GM12875 (cell line): ENCODE measurements at regions not wholly inside any gene's neighbourhood (a gene's known extent, or its start where the extent isn't known, plus 50 kb on each side); places are given as distances from the start of the nearest gene placed in this dataset.

Source experiments
- H3K4me3 ChIP-seq: one replicate; pipeline ENCODE4 v1.5.1; 2011; ENCODE audit warnings: low read depth, low read length, control low read depth
- CTCF ChIP-seq: IDR thresholded peaks from 2 replicates; pipeline ENCODE4 v1.5.1; 2011; ENCODE audit warnings: low read depth, mild to moderate bottlenecking, control low read depth, inconsistent platforms, low read length, moderate library complexity, borderline replicate concordance; ENCODE audit not compliant: insufficient read depth

GRCh38 chr7:17690030-17690429 lies 250.3 kb downstream of the SNX13 start:
- H3K4me3 ChIP-seq, result no peak overlapping the region
- TF ChIP-seq CTCF, result no peak

GRCh38 chr7:17696422-17696821 lies 243.9 kb downstream of the SNX13 start:
- TF ChIP-seq CTCF, result no peak
- H3K4me3 ChIP-seq, result no peak overlapping the region

DNA sequence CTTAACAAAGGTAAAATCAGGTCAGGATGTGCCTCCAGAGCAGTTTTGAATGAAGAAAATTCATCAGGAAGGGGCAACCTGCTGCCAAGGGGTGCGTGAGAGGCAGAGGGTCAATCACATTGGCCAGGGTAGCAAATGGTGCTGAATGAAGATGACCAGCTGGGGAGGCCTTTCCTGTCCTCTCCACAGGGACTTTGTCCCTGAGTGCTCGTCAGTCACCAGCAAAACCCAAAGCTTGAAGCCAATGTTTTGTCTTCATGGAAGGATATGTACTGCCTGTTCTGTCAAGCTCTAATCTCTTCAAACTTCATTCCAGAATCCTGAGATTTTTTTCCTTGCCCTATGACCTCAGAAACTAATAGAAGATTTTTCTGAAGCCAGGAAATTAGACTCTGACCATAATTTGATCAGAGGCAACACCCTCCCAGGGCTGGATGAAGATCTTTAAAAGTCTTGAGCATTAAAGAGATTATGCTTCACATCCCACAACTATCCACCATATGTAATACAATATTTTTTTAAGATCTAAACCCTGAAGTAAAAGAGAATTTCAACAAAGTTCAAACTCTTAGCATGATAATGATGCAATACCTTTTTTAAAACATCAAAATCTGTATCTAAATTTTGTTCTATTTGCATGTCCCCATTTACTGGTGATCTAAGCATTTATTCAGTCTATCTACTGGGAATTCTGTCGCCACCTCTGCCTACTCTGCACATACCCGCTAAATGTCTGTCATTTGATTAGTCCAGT lies 243.0 kb downstream of the SNX13 start:
- H3K4me3 ChIP-seq, result no peak overlapping the region
- no peak for TF ChIP-seq CTCF

- no peak overlapping the region for H3K4me3 ChIP-seq
- no peak for TF ChIP-seq CTCF
These were observed 240.6 kb downstream of the SNX13 start for GRCh38 chr7:17699696-17700095.

DNA sequence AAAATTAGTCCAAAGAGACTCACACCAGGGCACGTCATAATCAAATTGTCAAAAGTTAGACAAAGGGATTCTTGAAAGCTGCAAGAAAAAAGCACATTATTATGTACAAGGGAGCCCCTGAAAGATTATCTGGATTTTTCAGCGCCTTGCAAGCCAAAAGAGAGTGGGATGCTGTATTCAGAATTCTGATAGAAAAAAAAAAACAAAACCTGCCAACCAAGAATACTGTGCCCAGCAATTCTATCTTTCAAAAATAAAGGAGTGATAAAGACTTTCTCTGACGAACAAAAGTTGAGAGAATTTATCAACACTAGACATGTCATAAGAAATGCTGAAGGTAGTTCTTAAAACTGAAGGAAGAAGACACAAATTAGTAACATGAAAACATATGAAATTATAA lies 240.2 kb downstream of the SNX13 start:
- TF ChIP-seq CTCF, result no peak
- H3K4me3 ChIP-seq, result no peak overlapping the region

- no peak for TF ChIP-seq CTCF
- no peak overlapping the region for H3K4me3 ChIP-seq
These were observed 234.0 kb downstream of the SNX13 start for GRCh38 chr7:17706275-17706674.

GRCh38 chr7:17706734-17707133 lies 233.6 kb downstream of the SNX13 start:
- no peak overlapping the region for H3K4me3 ChIP-seq
- TF ChIP-seq CTCF, result peak; percentile 55; the same call in 1 of the 2 replicates
